Right lobe of liver (tissue), 4 donors: ENCODE measurements at regions not wholly inside any gene's neighbourhood (a gene's known extent, or its start where the extent isn't known, plus 50 kb on each side); places are given as distances from the start of the nearest gene placed in this dataset.

Experiments used
- POLR2A ChIP-seq: fragments of 450-650 bp; IDR thresholded peaks from one replicate; pipeline ENCODE4 v1.6.1; 2017; ENCODE audit warnings: antibody characterized with exemption, mild to moderate bottlenecking
- TF ChIP-seq, protein P1 (sequence below), 4 donors: fragments of 200-600 bp in 3 of 4; fragments of 450-650 bp in 1 of 4; IDR thresholded peaks; one replicate each; pipeline versions ENCODE4 v1.5.1 to v1.8.0; 2016 to 2022; ENCODE audit warnings: antibody characterized with exemption in 4 of 4, mild to moderate bottlenecking in 2 of 4
- donor health status: DM: no; HTN: no; CAD: no.
- donor health status: DM: no; HTN: no; CAD: no.
- donor health status: DM: no; HTN: yes; CAD: no.

GRCh38 chr22:27135031-27135981 lies 477.9 kb downstream of the MIAT start:
- TF ChIP-seq, protein P1, sequence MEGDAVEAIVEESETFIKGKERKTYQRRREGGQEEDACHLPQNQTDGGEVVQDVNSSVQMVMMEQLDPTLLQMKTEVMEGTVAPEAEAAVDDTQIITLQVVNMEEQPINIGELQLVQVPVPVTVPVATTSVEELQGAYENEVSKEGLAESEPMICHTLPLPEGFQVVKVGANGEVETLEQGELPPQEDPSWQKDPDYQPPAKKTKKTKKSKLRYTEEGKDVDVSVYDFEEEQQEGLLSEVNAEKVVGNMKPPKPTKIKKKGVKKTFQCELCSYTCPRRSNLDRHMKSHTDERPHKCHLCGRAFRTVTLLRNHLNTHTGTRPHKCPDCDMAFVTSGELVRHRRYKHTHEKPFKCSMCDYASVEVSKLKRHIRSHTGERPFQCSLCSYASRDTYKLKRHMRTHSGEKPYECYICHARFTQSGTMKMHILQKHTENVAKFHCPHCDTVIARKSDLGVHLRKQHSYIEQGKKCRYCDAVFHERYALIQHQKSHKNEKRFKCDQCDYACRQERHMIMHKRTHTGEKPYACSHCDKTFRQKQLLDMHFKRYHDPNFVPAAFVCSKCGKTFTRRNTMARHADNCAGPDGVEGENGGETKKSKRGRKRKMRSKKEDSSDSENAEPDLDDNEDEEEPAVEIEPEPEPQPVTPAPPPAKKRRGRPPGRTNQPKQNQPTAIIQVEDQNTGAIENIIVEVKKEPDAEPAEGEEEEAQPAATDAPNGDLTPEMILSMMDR (IDR thresholded peaks at IDR 0.05): no peak
- no peak for TF ChIP-seq POLR2A
